ENCODE measurements at regions not wholly inside any gene's neighbourhood (a gene's known extent, or its start where the extent isn't known, plus 50 kb on each side); places are given as distances from the start of the nearest gene placed in this dataset.

DNA sequence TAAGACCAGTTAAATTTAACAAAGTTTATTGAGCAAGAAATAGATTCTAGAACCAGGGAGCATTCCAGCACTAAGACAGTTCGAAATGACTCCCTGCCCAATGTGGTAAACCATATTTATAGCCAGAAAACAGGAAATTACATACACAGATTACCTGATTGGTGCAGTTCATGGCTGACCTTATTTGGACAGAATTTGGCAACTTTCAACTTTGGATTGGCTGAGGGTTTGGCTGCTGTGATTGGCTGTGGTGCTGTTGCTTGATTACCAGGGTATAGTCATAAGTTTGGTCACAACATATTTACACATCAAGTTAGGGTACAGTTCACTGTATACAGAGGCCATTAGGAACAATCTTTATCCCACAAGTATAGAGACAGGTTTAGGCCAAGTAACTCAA lies 984.8 kb upstream of the MIR17HG start:
- Histone ChIP-seq H3K9me3 (ENCODE audit: control insufficient read depth, insufficient read depth, low read length) (no peaks in the 10 kb centered on the region), H3K4ac (ENCODE audit: low read depth, low read length) (no peak overlapping the region), H4K91ac (ENCODE audit: insufficient read depth, low read depth, low read length) (no peak overlapping the region), H3K79me1 (ENCODE audit: low read depth in 1 of 2, low read length in 2 of 2) (no peaks in the 10 kb centered on the region), H4K20me1 (ENCODE audit: insufficient read depth, low read length) (no peaks in the 10 kb centered on the region), H2BK20ac (ENCODE audit: low read depth, low read length) (no peak overlapping the region), H4K5ac (ENCODE audit: low read depth, low read length) (no peak overlapping the region), H3K14ac (replicated peaks; ENCODE audit: low read depth, low read length) (no peak overlapping the region), H2BK5ac (ENCODE audit: low read depth, low read length, poor library complexity, severe bottlenecking) (no peak overlapping the region), H3K56ac (ENCODE audit: extremely low read depth, insufficient read depth, low read length) (no peak overlapping the region), H2BK120ac (ENCODE audit: low read depth, low read length) (no peak overlapping the region), H2AK5ac (ENCODE audit: low read depth, low read length) (no peak overlapping the region), H2BK15ac (ENCODE audit: low read depth, low read length) (no peak overlapping the region), H2AFZ (replicated peaks; ENCODE audit: low read length, poor library complexity) (no peak overlapping the region), H3K18ac (ENCODE audit: low read depth, low read length) (no peak overlapping the region), H3K23ac (ENCODE audit: low read depth, low read length) (no peak overlapping the region), H3K27ac (ENCODE audit: insufficient read depth, low read length) (no peak overlapping the region), H3K4me2 (ENCODE audit: low read depth, low read length) (no peak overlapping the region), H3K27me3 (ENCODE audit: control insufficient read depth, insufficient read depth, low read length) (no peaks in the 10 kb centered on the region), H3K4me1 (ENCODE audit: control insufficient read depth, insufficient read depth, low read length) (no peaks in the 10 kb centered on the region), H2AK9ac (replicated peaks; ENCODE audit: low read depth, low read length, poor library complexity) (no peak overlapping the region), H3K9me1 (ENCODE audit: insufficient read depth, low read length) (no peaks in the 10 kb centered on the region), H3K9ac (ENCODE audit: low read depth, low read length) (no peak overlapping the region), H3K4me3 (ENCODE audit: insufficient read depth, low read depth, low read length) (no peak overlapping the region), H3K36me3 (ENCODE audit: control insufficient read depth, insufficient read depth, low read length) (no peaks in the 10 kb centered on the region), H4K8ac (ENCODE audit: low read depth in 2 of 2, low read length in 2 of 2) (no peak overlapping the region)
- TF ChIP-seq, protein P1, sequence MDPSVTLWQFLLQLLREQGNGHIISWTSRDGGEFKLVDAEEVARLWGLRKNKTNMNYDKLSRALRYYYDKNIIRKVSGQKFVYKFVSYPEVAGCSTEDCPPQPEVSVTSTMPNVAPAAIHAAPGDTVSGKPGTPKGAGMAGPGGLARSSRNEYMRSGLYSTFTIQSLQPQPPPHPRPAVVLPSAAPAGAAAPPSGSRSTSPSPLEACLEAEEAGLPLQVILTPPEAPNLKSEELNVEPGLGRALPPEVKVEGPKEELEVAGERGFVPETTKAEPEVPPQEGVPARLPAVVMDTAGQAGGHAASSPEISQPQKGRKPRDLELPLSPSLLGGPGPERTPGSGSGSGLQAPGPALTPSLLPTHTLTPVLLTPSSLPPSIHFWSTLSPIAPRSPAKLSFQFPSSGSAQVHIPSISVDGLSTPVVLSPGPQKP (IDR thresholded peaks at IDR 0.05; ENCODE audit: borderline replicate concordance, low read depth, low read length) = no peak
- TF ChIP-seq POLR2A (IDR thresholded peaks at IDR 0.05; ENCODE audit: low read depth, low read length) = no peak
- TF ChIP-seq CHD1 (IDR thresholded peaks at IDR 0.05; ENCODE audit: low read depth, low read length) = no peak
- no peak for TF ChIP-seq MAFK (IDR thresholded peaks at IDR 0.05; ENCODE audit: low read depth, low read length)
- DNase-seq = peak; percentile 0
- no CpG with 5 or more reads among the region's 1 CpG for WGBS, 2 experiments (ENCODE audit: extremely low coverage in 2 of 2, insufficient read length in 1 of 2)
- POLR2A ChIA-PET (ENCODE audit: unreplicated experiment) = no interaction called here
- BruUV-seq (replicated peaks) = no TSS peak
- CTCF ChIA-PET = no interaction called here
- ATAC-seq (ENCODE audit: low read depth) = no peak
- dilution Hi-C loops (cut with HindIII; ENCODE audit: low sequenced_read_pairs, unreplicated experiment) = no loop called here
- intact Hi-C loops (cut with micrococcal nuclease) = no loop called here
- in situ Hi-C loops (cut with MboI; ENCODE audit: low sequenced_read_pairs) = no loop called here

Measured in IMR-90 (cell line).